Fibroblast of mammary gland (primary cell): ENCODE measurements at regions not wholly inside any gene's neighbourhood (a gene's known extent, or its start where the extent isn't known, plus 50 kb on each side); places are given as distances from the start of the nearest gene placed in this dataset.

ENCODE experiments used
- DNase-seq: peaks from one replicate; pipeline ENCODE4 v3.0.0-alpha.2; 2010; ENCODE audit warnings: low read depth
- H3K4me3 ChIP-seq: 2 replicates; pipeline ENCODE4 v1.5.1; 2011; ENCODE audit warnings: low read depth, mild to moderate bottlenecking, low read length, moderate library complexity; ENCODE audit not compliant: control insufficient read depth
- TF ChIP-seq, protein P1 (sequence below): conservative IDR thresholded peaks from 2 replicates; pipeline ENCODE4 v1.5.1; 2011; ENCODE audit warnings: low read depth, low read length, inconsistent platforms; ENCODE audit not compliant: control insufficient read depth, insufficient read depth

DNA sequence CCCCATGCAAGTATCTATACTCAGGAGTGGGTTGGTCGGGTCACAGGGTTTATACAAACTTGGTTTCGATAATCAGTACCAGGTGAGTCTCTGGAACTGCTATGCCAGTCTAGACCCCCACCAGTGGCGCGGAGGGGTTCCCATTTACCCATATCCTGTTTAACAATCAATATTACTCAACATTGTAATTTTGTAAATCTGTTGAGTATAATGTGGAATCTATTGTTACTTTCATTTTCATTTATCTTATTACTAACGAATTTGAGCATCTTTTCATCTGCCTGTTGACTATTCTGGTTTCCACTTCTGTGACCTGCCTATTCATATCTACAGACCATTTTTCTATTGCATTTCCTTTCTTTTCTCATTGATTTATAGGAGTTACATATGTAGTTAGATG is 275.2 kb upstream of the CRY1 start:
- TF ChIP-seq, protein P1, sequence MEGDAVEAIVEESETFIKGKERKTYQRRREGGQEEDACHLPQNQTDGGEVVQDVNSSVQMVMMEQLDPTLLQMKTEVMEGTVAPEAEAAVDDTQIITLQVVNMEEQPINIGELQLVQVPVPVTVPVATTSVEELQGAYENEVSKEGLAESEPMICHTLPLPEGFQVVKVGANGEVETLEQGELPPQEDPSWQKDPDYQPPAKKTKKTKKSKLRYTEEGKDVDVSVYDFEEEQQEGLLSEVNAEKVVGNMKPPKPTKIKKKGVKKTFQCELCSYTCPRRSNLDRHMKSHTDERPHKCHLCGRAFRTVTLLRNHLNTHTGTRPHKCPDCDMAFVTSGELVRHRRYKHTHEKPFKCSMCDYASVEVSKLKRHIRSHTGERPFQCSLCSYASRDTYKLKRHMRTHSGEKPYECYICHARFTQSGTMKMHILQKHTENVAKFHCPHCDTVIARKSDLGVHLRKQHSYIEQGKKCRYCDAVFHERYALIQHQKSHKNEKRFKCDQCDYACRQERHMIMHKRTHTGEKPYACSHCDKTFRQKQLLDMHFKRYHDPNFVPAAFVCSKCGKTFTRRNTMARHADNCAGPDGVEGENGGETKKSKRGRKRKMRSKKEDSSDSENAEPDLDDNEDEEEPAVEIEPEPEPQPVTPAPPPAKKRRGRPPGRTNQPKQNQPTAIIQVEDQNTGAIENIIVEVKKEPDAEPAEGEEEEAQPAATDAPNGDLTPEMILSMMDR = no peak
- H3K4me3 ChIP-seq = no peak overlapping the region
- no peak for DNase-seq

DNA sequence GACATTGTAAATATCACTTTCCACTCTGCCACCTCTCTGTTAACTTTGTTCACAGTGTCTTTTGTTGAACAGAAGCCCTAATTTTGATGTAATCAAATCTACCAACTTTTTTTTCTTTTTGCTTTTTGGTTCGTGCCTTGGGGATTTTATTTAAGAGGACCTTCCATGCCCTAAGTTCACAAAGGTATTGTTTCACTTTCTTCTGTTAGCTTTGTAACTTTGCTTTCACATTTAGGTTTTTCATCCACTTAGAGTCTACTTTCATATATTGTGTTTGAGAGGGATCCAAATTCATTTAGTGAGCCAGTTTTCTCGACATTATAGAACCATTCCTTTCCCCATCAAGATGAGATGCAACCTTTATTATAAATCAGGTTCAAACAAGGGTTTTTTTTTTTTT is 275.7 kb upstream of the CRY1 start:
- H3K4me3 ChIP-seq = no peak overlapping the region
- no peak for DNase-seq
- TF ChIP-seq, protein P1 = no peak

DNA sequence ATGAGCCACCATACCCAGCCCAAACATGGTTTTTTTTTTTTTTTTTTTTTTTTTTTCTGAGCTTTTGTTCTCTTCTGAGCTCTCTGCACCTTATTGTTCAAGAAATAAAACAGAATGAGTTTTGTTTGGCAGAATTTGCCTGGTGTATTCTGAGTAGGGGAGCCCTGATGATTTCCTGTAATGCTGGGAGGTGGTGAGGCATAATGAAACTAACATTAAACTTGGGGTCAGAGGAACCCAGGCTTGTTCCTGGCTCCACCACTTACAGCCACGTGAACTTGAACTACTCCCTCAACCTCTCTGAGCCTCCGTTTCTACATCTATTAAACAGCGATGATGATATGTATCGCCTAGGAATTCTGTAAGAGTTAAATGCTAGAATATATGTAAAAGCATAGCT is 276.3 kb upstream of the CRY1 start:
- DNase-seq = no peak
- TF ChIP-seq, protein P1 = no peak
- H3K4me3 ChIP-seq = no peak overlapping the region

DNA sequence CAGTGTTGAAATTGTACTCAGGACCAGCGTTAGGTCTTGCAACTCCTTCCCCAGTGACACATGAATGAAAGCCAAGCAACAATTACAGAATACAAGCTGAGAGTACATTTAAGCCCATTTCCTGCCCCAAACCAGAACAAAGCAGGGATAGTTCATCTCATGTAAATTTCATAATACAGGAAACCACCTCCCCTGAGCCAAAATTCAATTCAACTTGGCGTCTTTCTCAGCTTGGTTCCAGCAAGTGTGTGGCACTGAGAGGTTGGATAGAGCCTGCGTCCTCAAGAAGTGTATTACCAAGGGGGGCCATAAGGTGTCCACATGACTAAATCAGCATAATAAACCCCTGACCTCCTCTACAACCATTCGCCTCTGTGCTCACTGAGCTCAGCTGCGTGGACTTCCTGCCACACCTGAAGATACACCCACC is 278.9 kb upstream of the CRY1 start:
- H3K4me3 ChIP-seq = no peak overlapping the region
- TF ChIP-seq, protein P1 = no peak
- DNase-seq = no peak

DNA sequence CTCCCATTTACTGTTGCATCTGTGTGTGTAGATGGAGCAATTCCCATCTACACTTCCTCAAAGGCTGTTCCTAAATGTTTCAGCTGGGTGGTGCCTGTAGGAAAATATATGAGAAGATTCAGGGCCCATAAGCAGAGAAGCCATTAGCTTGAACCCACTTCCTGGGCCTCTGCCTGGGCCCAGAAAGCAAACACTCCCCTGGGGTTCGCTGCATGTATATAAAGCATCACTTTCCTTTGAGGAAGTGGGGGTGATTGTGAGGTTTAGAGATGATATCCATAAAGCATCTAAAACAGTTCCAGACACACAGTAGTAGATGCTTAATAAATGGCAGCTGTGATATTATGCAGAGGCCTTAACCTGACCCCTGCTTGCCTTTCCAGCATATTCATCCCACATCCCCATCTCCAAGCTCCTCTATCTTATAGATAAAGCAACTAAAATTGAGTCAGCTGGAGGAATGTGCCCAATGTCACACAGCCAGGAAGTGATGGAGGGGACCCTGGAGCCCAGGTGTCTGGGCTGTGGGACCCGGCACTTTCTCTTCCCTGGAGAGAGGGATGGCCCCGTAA is 280.0 kb upstream of the CRY1 start:
- no peak overlapping the region for H3K4me3 ChIP-seq
- DNase-seq = no peak
- TF ChIP-seq, protein P1 = no peak

DNA sequence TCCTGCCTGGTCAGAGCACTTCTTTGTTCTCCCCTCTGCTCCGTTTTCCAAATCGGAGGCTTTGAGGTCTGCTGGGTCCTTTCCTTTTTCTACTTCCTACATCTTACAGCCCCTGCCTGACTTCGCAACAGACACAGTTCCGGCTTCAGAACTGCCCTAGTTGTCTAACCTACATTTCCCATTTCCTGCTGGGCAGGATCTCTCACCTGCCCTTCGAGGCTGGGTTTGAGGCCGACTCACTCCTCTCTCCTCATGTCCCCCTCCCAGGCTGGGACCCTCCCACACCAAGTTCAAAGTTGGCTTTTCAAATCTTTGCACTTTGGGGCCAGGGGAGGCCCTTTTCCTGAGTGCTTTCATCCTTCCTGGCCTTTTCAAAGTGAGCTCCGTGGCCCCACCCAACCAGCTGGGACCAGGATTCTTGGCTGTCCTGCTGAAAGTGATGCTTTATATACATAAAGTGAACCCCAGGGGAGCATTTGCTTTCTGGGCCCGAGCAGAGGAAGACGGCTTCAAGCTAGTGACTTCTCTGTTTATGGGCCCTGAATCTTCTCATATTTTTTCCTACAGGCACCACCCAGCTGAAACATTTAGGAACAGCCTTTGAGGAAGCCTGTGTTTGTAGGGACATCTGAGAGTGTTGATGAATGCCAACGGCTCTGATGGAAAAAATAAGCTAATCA is 281.0 kb upstream of the CRY1 start:
- H3K4me3 ChIP-seq = no peak overlapping the region
- no peak for DNase-seq

More for the DNA sequence above, 281.0 kb upstream of the CRY1 start:
- TF ChIP-seq, protein P1 = no peak
